T-helper 1 cell treated with Interleukin-12 subunit alpha and Interleukin-12 subunit beta and Interleukin-4 antibody, amounts not matched to agents 30 μg/mL and 1 μg/mL, for 36 hours (primary cell): ENCODE measurements at regions not wholly inside any gene's neighbourhood (a gene's known extent, or its start where the extent isn't known, plus 50 kb on each side); places are given as distances from the start of the nearest gene placed in this dataset.

ENCODE experiments used
- H3K27ac Mint-ChIP-seq: one replicate; pipeline ENCODE4 v1.8.0; 2021; ENCODE audit warnings: mild to moderate bottlenecking, mixed read lengths
- H3K27me3 Mint-ChIP-seq: one replicate; pipeline ENCODE4 v1.8.0; 2021; ENCODE audit warnings: low read depth, mixed read lengths
- H3K36me3 Mint-ChIP-seq: one replicate; pipeline ENCODE4 v1.8.0; 2021; ENCODE audit warnings: low read depth, mixed read lengths
- H3K4me1 Mint-ChIP-seq: one replicate; pipeline ENCODE4 v1.8.0; 2021; ENCODE audit warnings: low read depth, mixed read lengths
- H3K4me3 Mint-ChIP-seq: one replicate; pipeline ENCODE4 v1.8.0; 2021; ENCODE audit warnings: mild to moderate bottlenecking, moderate library complexity, mixed read lengths
- H3K9me3 Mint-ChIP-seq: one replicate; pipeline ENCODE4 v1.8.0; 2021; ENCODE audit warnings: mixed read lengths

- Mint-ChIP-seq H3K4me1 (no peaks in the 10 kb centered on the region), H3K36me3 (no peaks in the 10 kb centered on the region), H3K27ac (no peak overlapping the region), H3K27me3 (no peaks in the 10 kb centered on the region), H3K9me3 (no peaks in the 10 kb centered on the region), H3K4me3 (no peak overlapping the region)
Observed at GRCh38 chr5:6321078-6321477, 57.3 kb downstream of the MED10 start.

- Mint-ChIP-seq H3K9me3 (no peaks in the 10 kb centered on the region), H3K4me3 (no peak overlapping the region), H3K27ac (no peak overlapping the region)
Observed at GRCh38 chr5:6319116-6319515, 59.2 kb downstream of the MED10 start.

DNA sequence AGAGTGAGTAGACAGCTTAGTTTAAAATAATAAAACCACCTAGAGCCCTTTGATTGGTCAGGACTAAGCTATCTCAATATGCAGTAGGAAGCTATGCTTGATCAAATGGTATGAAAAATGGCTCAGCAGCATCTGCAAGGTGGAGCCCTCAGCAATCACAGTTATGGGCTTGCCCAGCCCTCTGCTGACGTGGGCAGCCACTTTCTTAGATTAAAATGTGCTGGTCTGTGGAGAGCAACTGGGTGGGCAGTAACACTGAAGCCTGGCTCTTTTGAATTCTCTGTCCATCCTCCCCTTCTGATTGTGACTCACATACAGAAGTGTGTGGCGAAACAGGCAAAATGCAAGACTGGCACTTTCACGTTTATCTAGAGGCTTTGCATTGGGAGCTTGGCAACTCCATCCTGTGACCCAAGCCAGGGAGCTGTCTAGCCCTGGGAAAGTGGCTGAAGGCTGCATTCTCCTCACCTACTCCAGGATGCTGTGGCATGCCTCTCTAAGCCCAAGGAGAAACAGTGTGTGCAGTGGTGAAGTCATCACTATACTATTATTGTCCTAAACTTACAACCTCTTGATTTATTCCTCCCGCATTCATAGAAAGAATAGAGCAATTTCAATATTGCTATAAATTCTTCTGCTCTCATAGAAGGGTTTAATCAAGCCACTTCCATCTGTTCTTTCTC, 61.1 kb downstream of the MED10 start:
- Mint-ChIP-seq H3K4me3 (no peak overlapping the region), H3K27me3 (no peaks in the 10 kb centered on the region), H3K9me3 (no peaks in the 10 kb centered on the region), H3K36me3 (no peaks in the 10 kb centered on the region), H3K4me1 (no peaks in the 10 kb centered on the region), H3K27ac (no peak overlapping the region)

More at GRCh38 chr5:6319116-6319515, 59.2 kb downstream of the MED10 start:
- no peaks in the 10 kb centered on the region for H3K36me3 Mint-ChIP-seq
- H3K4me1 Mint-ChIP-seq: no peaks in the 10 kb centered on the region
- no peaks in the 10 kb centered on the region for H3K27me3 Mint-ChIP-seq

DNA sequence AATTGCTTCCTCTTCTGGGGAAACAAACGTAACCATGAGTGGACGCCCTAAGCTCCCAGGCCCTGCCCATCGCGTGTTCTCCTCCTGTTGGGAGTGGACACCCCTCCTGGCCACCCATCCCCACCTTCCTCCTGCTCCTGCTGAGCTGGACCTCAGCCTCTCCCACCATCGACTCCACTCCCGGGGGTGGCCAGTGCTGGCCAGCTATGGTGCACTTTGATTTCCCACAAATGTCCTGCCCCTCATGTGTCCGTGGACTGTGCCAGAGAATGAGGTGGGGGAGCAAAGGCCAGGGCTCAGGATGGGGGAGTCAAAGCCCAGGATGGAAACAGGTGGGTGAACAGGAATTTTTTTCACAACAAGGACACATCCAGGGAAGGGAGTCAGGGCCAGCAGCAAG, 62.8 kb downstream of the MED10 start:
- Mint-ChIP-seq H3K4me3 (no peak overlapping the region), H3K36me3 (no peaks in the 10 kb centered on the region), H3K4me1 (no peaks in the 10 kb centered on the region), H3K27ac (no peak overlapping the region), H3K27me3 (no peaks in the 10 kb centered on the region), H3K9me3 (no peaks in the 10 kb centered on the region)

GRCh38 chr5:6311568-6312501, 66.5 kb downstream of the MED10 start:
- Mint-ChIP-seq H3K27ac (no peak overlapping the region), H3K27me3 (no peaks in the 10 kb centered on the region), H3K4me1 (no peaks in the 10 kb centered on the region), H3K36me3 (no peaks in the 10 kb centered on the region), H3K9me3 (no peaks in the 10 kb centered on the region), H3K4me3 (no peak overlapping the region)

DNA sequence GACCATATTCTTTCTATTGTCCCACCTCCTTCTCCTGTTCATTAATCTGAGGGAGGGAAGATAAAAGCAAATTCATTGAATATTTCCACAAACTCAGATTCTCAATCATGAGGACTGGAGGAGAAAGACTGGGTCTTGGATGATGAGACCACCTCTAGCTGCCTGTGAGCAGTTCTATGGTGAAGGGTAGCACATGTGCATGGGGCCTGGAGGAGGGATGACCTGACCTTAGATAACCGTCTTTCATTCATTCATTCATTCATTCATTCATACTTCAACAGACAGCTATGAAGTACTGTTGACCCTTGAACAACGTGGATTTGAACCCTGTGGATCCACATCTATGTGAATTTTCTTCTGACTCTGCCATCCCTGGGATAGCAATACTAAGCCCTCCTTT, 68.4 kb downstream of the MED10 start:
- Mint-ChIP-seq H3K4me3 (no peak overlapping the region), H3K9me3 (no peaks in the 10 kb centered on the region), H3K27me3 (no peaks in the 10 kb centered on the region), H3K4me1 (no peaks in the 10 kb centered on the region), H3K36me3 (no peaks in the 10 kb centered on the region), H3K27ac (no peak overlapping the region)

- H3K36me3 Mint-ChIP-seq: no peaks in the 10 kb centered on the region
- H3K4me1 Mint-ChIP-seq: no peaks in the 10 kb centered on the region
- H3K9me3 Mint-ChIP-seq: no peaks in the 10 kb centered on the region
- H3K4me3 Mint-ChIP-seq: no peak overlapping the region
- no peaks in the 10 kb centered on the region for H3K27me3 Mint-ChIP-seq
- H3K27ac Mint-ChIP-seq: no peak overlapping the region
Observed at GRCh38 chr5:6308683-6309082, 69.7 kb downstream of the MED10 start.

- no peak overlapping the region for H3K4me3 Mint-ChIP-seq
- H3K4me1 Mint-ChIP-seq: no peaks in the 10 kb centered on the region
- H3K27me3 Mint-ChIP-seq: no peaks in the 10 kb centered on the region
- H3K36me3 Mint-ChIP-seq: no peaks in the 10 kb centered on the region
- H3K27ac Mint-ChIP-seq: no peak overlapping the region
- no peaks in the 10 kb centered on the region for H3K9me3 Mint-ChIP-seq
Observed at GRCh38 chr5:6307304-6307703, 71.0 kb downstream of the MED10 start.

DNA sequence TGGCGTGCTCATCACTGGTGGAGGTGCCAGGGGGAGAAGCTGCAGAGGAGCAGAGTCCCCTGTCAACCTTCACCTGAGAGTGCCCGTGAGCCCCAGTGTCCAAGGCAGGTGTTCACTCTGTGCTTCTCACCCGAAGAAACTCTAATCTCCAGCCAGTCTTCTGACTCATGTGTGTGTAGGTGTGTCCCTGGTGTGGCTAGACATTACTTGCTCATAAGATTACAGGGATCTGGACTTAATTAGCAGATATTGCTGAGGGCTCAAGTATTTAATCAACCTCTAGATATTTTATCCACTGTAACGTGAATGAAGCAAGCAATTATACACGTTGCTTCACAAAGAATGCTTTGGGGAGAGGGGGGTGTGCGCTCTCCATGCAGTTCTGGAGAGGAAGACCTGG, 72.5 kb downstream of the MED10 start:
- Mint-ChIP-seq H3K9me3 (no peaks in the 10 kb centered on the region), H3K36me3 (no peaks in the 10 kb centered on the region), H3K4me3 (no peak overlapping the region), H3K27me3 (no peaks in the 10 kb centered on the region), H3K27ac (no peak overlapping the region), H3K4me1 (no peaks in the 10 kb centered on the region)

GRCh38 chr5:6302684-6303083, 75.7 kb downstream of the MED10 start:
- H3K4me1 Mint-ChIP-seq: no peaks in the 10 kb centered on the region
- no peaks in the 10 kb centered on the region for H3K9me3 Mint-ChIP-seq
- H3K27ac Mint-ChIP-seq: no peak overlapping the region
- H3K36me3 Mint-ChIP-seq: no peaks in the 10 kb centered on the region
- H3K27me3 Mint-ChIP-seq: no peaks in the 10 kb centered on the region
- H3K4me3 Mint-ChIP-seq: no peak overlapping the region

- Mint-ChIP-seq H3K9me3 (no peaks in the 10 kb centered on the region), H3K27ac (no peak overlapping the region), H3K27me3 (no peaks in the 10 kb centered on the region), H3K4me1 (no peaks in the 10 kb centered on the region), H3K4me3 (no peak overlapping the region), H3K36me3 (no peaks in the 10 kb centered on the region)
Observed at GRCh38 chr5:6302075-6302474, 76.3 kb downstream of the MED10 start.

- Mint-ChIP-seq H3K9me3 (no peaks in the 10 kb centered on the region), H3K27me3 (peaks cover 18% of the 10 kb centered on the region), H3K4me3 (no peak overlapping the region), H3K36me3 (no peaks in the 10 kb centered on the region), H3K4me1 (no peaks in the 10 kb centered on the region), H3K27ac (no peak overlapping the region)
Observed at GRCh38 chr5:6296524-6296923, 81.8 kb downstream of the MED10 start.

DNA sequence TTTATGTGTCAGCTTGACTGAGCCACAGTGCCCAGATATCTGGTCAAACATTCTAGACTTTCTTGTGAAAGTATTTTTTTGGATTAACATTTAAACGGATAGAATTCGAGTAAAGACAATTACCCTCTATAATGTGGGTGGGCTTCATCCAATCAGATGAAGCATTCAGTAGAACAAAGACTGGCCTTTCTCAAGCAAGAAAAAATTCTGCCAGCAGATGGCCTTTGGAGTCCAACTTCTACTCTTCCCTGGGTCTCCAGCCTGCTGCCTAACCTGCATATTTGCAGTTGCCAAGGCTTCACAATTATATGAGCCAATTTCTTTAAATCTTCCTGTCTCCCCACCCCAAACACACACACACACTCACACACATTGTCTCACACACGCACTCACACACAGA, 86.4 kb downstream of the MED10 start:
- Mint-ChIP-seq H3K4me3 (no peak overlapping the region), H3K36me3 (no peaks in the 10 kb centered on the region), H3K27ac (no peak overlapping the region), H3K9me3 (no peaks in the 10 kb centered on the region), H3K4me1 (no peaks in the 10 kb centered on the region), H3K27me3 (peaks cover 26% of the 10 kb centered on the region)

DNA sequence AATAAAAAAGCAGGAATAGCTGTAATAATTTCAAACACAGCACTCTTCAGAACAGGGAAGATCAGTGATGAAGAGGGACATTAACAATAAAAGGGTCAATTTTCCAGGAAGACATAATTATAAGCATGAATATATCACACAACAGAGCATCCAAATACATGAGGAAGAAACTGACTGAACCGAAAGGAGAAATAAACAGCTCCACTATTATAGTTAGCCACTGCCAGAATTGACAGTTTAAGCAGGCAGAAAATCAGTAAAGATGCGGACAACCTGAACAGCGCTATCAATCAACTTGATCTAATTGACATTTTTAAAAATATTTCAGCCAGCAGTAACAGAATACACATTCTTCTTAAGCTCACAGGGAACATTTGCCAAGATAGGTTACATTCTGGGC, 89.1 kb downstream of the MED10 start:
- Mint-ChIP-seq H3K27me3 (peaks cover 26% of the 10 kb centered on the region), H3K9me3 (no peaks in the 10 kb centered on the region), H3K4me1 (no peaks in the 10 kb centered on the region), H3K36me3 (no peaks in the 10 kb centered on the region), H3K27ac (no peak overlapping the region), H3K4me3 (no peak overlapping the region)

DNA sequence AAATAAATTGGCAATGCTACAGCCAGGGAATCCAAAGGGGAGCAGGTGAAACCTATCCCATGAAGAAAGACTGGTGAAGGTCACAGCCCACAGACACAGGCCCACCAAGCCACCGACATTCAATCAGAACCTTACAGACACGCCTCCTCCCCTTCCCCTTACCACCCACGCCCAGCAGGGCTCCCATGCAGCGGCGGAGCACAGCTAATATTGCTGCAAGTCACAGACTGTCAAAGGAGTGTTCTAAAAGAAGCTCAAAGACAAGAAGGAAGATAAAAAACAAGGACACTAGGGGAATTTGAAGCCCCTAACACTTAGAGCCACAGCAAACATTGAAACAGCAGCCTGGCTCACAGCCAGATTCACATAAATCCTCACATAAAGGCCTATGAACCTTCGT, 91.2 kb downstream of the MED10 start:
- no peaks in the 10 kb centered on the region for H3K9me3 Mint-ChIP-seq
- peaks cover 10% of the 10 kb centered on the region for H3K27me3 Mint-ChIP-seq
- H3K4me1 Mint-ChIP-seq: no peaks in the 10 kb centered on the region
- no peak overlapping the region for H3K4me3 Mint-ChIP-seq
- no peak overlapping the region for H3K27ac Mint-ChIP-seq
- no peaks in the 10 kb centered on the region for H3K36me3 Mint-ChIP-seq
